Ishikawa (cell line): ENCODE measurements at regions not wholly inside any gene's neighbourhood (a gene's known extent, or its start where the extent isn't known, plus 50 kb on each side); places are given as distances from the start of the nearest gene placed in this dataset.

Experiments used
- CEBPB ChIP-seq: IDR thresholded peaks from 2 replicates; pipeline ENCODE4 v1.6.1; 2012
- CREB1 ChIP-seq: IDR thresholded peaks from 2 replicates; pipeline ENCODE4 v1.6.1; 2012; ENCODE audit warnings: low read depth
- EGR1 ChIP-seq: IDR thresholded peaks from 2 replicates; pipeline ENCODE4 v1.6.1; 2012
- EP300 ChIP-seq: IDR thresholded peaks from 2 replicates; pipeline ENCODE4 v1.6.1; 2012; ENCODE audit warnings: borderline replicate concordance
- FOXM1 ChIP-seq: IDR thresholded peaks from 2 replicates; pipeline ENCODE4 v1.6.1; 2012; ENCODE audit warnings: low read depth, borderline replicate concordance
- MAX ChIP-seq: IDR thresholded peaks from 2 replicates; pipeline ENCODE4 v1.6.1; 2012
- NFIC ChIP-seq: IDR thresholded peaks from 2 replicates; pipeline ENCODE4 v1.6.1; 2012
- RAD21 ChIP-seq: IDR thresholded peaks from 2 replicates; pipeline ENCODE4 v1.6.1; 2012; ENCODE audit warnings: low read depth
- REST ChIP-seq: IDR thresholded peaks from 2 replicates; pipeline ENCODE4 v1.6.1; 2012; ENCODE audit warnings: low read depth, mild to moderate bottlenecking
- TAF1 ChIP-seq: IDR thresholded peaks from 2 replicates; pipeline ENCODE4 v1.6.1; 2012; ENCODE audit warnings: low read depth, mild to moderate bottlenecking
- TCF12 ChIP-seq: IDR thresholded peaks from 2 replicates; pipeline ENCODE4 v1.6.1; 2012; ENCODE audit warnings: low read depth
- TEAD4 ChIP-seq: IDR thresholded peaks from 2 replicates; pipeline ENCODE4 v1.6.1; 2012
- USF1 ChIP-seq: IDR thresholded peaks from 2 replicates; pipeline ENCODE4 v1.6.1; 2012
- YY1 ChIP-seq: IDR thresholded peaks from 2 replicates; pipeline ENCODE4 v1.6.1; 2012; ENCODE audit warnings: low read depth
- ZBTB7A ChIP-seq: IDR thresholded peaks from 2 replicates; pipeline ENCODE4 v1.6.1; 2012; ENCODE audit warnings: low read depth

GRCh38 chrX:74246524-74246923 lies 57.5 kb upstream of the ZCCHC13 start:
- TF ChIP-seq NFIC (no peak), TEAD4 (no peak), CREB1 (no peak), CEBPB (no peak), REST (no peak), YY1 (no peak), TCF12 (no peak), USF1 (no peak), RAD21 (no peak), EGR1 (no peak), FOXM1 (no peak), ZBTB7A (no peak), EP300 (no peak), MAX (no peak), TAF1 (no peak)

GRCh38 chrX:74242484-74243138 lies 61.4 kb upstream of the ZCCHC13 start:
- TF ChIP-seq EGR1 (no peak), FOXM1 (no peak)

GRCh38 chrX:74242050-74242449 lies 61.9 kb upstream of the ZCCHC13 start:
- no peak for TF ChIP-seq CEBPB
- TF ChIP-seq NFIC, result no peak
- TF ChIP-seq TEAD4, result no peak
- TF ChIP-seq USF1, result no peak
- TF ChIP-seq REST, result no peak
- TF ChIP-seq MAX, result no peak
- no peak for TF ChIP-seq EGR1
- no peak for TF ChIP-seq YY1
- TF ChIP-seq EP300, result no peak
- no peak for TF ChIP-seq TAF1
- no peak for TF ChIP-seq CREB1
- TF ChIP-seq RAD21, result no peak
- TF ChIP-seq TCF12, result no peak
- TF ChIP-seq ZBTB7A, result no peak
- no peak for TF ChIP-seq FOXM1

- no peak for TF ChIP-seq TAF1
- TF ChIP-seq CREB1, result no peak
- TF ChIP-seq NFIC, result no peak
- TF ChIP-seq FOXM1, result no peak
- TF ChIP-seq TCF12, result no peak
- no peak for TF ChIP-seq MAX
- no peak for TF ChIP-seq CEBPB
These were observed 65.2 kb upstream of the ZCCHC13 start for GRCh38 chrX:74238771-74239170.

- TF ChIP-seq TEAD4 (no peak), NFIC (no peak)
These were observed 69.2 kb upstream of the ZCCHC13 start for GRCh38 chrX:74234818-74235217.

GRCh38 chrX:74232859-74233258 lies 71.1 kb upstream of the ZCCHC13 start:
- no peak for TF ChIP-seq RAD21

GRCh38 chrX:74231625-74232024 lies 72.4 kb upstream of the ZCCHC13 start:
- TF ChIP-seq ZBTB7A (no peak), CEBPB (no peak), TCF12 (no peak), EGR1 (no peak), REST (no peak), EP300 (no peak), CREB1 (no peak), USF1 (no peak), MAX (no peak), TAF1 (no peak), FOXM1 (no peak), RAD21 (no peak), TEAD4 (no peak), YY1 (no peak), NFIC (no peak)
